Lower lobe of right lung (tissue), 2 donors: ENCODE measurements at regions not wholly inside any gene's neighbourhood (a gene's known extent, or its start where the extent isn't known, plus 50 kb on each side); places are given as distances from the start of the nearest gene placed in this dataset.

Source experiments
- ATAC-seq, 2 donors: fragments of 200-7000 bp; cut with Tn5 transposase; one replicate each; pipeline ENCODE4 v1.9.1; 2020 to 2022; ENCODE audit warnings: mild to moderate bottlenecking in 2 of 2, moderate library complexity in 2 of 2
- DNase-seq: peaks from one replicate; pipeline ENCODE4 v3.0.0-alpha.2; 2020
- H3K27ac ChIP-seq: fragments of 200-600 bp; one replicate; pipeline ENCODE4 v1.8.0; 2022
- H3K27me3 ChIP-seq: fragments of 200-600 bp; one replicate; pipeline ENCODE4 v1.8.0; 2022; ENCODE audit warnings: low read depth
- H3K36me3 ChIP-seq: fragments of 200-600 bp; one replicate; pipeline ENCODE4 v1.8.0; 2022; ENCODE audit warnings: mild to moderate bottlenecking
- H3K4me1 ChIP-seq: fragments of 200-600 bp; one replicate; pipeline ENCODE4 v1.8.0; 2022
- H3K4me3 ChIP-seq: fragments of 200-600 bp; one replicate; pipeline ENCODE4 v1.8.0; 2022; ENCODE audit warnings: mild to moderate bottlenecking
- H3K9me3 ChIP-seq: fragments of 200-600 bp; one replicate; pipeline ENCODE4 v1.8.0; 2022
- CTCF ChIP-seq: fragments of 200-600 bp; IDR thresholded peaks from one replicate; pipeline ENCODE4 v1.8.0; 2022; ENCODE audit warnings: antibody characterized with exemption, mild to moderate bottlenecking
- intact Hi-C: fragments of 100-400 bp; cut with DNase I; formaldehyde crosslinking; loops from one replicate; pipeline ENCODE4 v1.11.0; 2022
- donor health status: DM: no; HTN: yes; CAD: no; lungs with severe emphysema.

DNA sequence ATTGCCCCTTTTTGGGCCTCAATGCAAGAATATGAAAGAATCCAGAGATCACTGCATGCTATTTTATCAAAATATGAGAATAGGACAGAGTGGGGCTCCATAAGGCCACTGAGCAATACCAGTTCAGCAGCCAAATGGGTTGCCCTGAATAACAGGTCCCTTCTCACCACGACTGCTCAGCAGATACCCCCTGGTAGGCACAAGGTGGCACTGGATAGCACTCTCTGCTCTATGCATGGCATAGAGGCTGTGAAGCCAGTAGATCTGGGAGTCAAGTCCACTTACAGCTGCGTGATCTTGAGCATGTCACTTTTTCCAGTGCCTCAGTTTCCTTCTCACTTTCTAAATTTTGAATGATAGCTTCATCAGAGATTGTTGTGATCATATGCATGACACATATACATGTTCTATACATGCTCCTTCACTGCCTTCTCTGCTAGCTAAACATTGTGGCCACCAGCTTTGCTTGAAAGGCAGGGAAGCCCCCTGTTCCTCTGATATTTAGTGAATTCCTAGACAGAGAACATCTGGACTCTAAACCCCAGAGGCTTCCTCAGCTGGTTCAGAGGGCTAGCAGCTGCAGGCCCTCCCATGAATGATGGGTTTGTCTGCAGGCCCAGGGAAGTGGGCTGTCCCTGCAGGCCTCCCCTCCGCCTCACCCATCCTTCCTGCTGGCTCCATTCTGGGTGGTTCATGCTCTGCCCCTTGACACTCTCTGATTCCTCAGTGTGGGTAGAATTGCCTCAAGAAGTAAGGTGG is 84.9 kb upstream of the ASIC2 start:
- Histone ChIP-seq H3K36me3 (no peaks in the 10 kb centered on the region), H3K27ac (no peak overlapping the region), H3K4me1 (no peaks in the 10 kb centered on the region), H3K9me3 (no peaks in the 10 kb centered on the region), H3K27me3 (no peaks in the 10 kb centered on the region), H3K4me3 (no peak overlapping the region)
- DNase-seq = no peak
- ATAC-seq = no peak
- TF ChIP-seq CTCF = no peak
- intact Hi-C loops = no loop called here

DNA sequence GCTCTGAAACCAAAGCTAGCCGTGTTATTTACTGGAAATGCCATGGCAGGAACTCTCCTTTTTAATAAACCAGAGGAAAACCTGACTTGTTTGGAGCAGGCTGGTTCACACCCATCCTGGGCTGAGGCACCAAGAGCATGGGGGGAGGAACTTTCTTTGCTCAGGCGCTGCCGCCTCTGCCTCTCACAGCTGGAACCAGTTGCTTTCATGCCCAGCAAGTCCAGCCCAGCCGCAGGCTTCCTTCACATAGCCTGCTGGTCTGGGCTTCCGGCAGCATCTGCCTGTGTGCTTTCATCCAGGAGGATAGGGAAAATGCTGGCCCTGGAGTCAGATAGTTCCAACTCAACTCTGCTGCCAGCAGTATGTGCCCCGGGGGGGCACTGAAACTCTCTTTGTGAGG is 88.1 kb upstream of the ASIC2 start:
- no peaks in the 10 kb centered on the region for H3K9me3 ChIP-seq
- intact Hi-C loops = no loop called here
- H3K4me1 ChIP-seq = no peaks in the 10 kb centered on the region
- no peak overlapping the region for H3K27ac ChIP-seq
- ATAC-seq = no peak
- H3K4me3 ChIP-seq = no peak overlapping the region
- no peak for DNase-seq
- H3K27me3 ChIP-seq = peaks cover 4% of the 10 kb centered on the region
- no peaks in the 10 kb centered on the region for H3K36me3 ChIP-seq
- TF ChIP-seq CTCF = no peak

DNA sequence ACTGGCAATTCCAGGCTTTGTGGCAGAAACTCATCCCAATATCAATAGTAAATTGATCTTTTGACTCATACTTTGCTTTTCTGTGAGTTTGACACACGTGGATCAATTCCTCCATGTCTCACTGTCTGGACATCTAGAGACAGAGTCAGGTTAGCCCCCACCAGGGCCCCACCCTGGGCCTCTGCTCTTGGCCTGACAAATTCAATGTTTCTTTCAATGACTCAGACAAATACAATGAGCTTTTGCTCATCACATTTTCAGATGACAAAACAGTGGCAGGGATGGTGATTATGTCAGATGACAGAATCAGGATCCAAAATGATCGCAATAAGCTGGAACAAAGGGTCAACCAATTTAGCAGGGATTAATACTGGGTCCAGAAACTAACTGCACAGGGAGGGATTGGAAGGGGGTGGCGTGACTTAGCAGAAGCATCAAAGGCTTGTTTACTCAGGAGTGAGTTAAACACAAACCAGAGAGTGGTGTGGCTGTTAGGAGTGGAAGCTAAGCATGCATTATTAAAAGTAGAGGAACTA is 90.5 kb upstream of the ASIC2 start:
- Histone ChIP-seq H3K4me3 (no peak overlapping the region), H3K9me3 (no peaks in the 10 kb centered on the region), H3K27ac (no peak overlapping the region), H3K36me3 (no peaks in the 10 kb centered on the region), H3K4me1 (no peaks in the 10 kb centered on the region), H3K27me3 (peaks cover 4% of the 10 kb centered on the region)
- DNase-seq (no peak), ATAC-seq (no peak)
- intact Hi-C loops = no loop called here
- no peak for TF ChIP-seq CTCF

DNA sequence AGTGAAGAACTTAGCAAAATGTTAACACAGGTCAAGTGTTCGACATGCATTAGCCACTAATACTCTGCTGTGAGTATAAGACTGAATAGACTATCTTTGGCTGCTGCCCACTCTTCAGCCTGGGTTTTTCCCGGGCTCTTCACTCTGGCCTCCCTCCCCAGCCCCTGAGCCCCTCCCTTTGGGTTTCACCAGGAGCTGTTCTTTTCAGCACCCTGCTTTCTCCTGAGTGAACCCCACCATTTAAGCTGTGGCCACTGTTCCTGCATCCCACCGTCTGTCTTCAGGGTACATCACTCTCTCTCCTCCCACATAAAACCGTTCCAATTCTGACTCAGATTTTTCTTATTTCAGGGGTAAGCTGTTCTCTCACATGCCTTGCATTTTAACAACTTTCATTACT is 92.0 kb upstream of the ASIC2 start:
- no peak for TF ChIP-seq CTCF
- Histone ChIP-seq H3K36me3 (no peaks in the 10 kb centered on the region), H3K9me3 (no peaks in the 10 kb centered on the region), H3K27me3 (peaks cover 4% of the 10 kb centered on the region), H3K27ac (no peak overlapping the region), H3K4me1 (peaks cover 8% of the 10 kb centered on the region), H3K4me3 (no peak overlapping the region)
- intact Hi-C loops = no loop called here
- DNase-seq = no peak
- no peak for ATAC-seq

- Histone ChIP-seq H3K27ac (no peak overlapping the region), H3K36me3 (no peaks in the 10 kb centered on the region), H3K4me3 (no peak overlapping the region), H3K9me3 (no peaks in the 10 kb centered on the region), H3K27me3 (peaks cover 4% of the 10 kb centered on the region), H3K4me1 (peaks cover 8% of the 10 kb centered on the region)
- intact Hi-C loops = no loop called here
- no peak for TF ChIP-seq CTCF
- no peak for DNase-seq
- no peak for ATAC-seq
Measured at GRCh38 chr17:33385713-33386112, 92.6 kb upstream of the ASIC2 start.
